GM21529 (cell line): ENCODE measurements at regions not wholly inside any gene's neighbourhood (a gene's known extent, or its start where the extent isn't known, plus 50 kb on each side); places are given as distances from the start of the nearest gene placed in this dataset.
A peak's percentile ranks its signal among the peaks of the same experiment; 100 is the strongest.
"Not testable (repeated sequence)": the region's sequence is repeated elsewhere in the genome, so short reads cannot be mapped to it uniquely, and the experiment has no call there.

Experiments
- ATAC-seq: cut with Tn5 transposase; IDR thresholded peaks from one replicate; pipeline ENCODE4 v1.9.1; 2021; ENCODE audit not compliant: unreplicated experiment

- no peak for ATAC-seq
These were observed 153.0 kb upstream of the TUT7 start for GRCh38 chr9:86507212-86507630.

- no peak for ATAC-seq
These were observed 149.7 kb upstream of the TUT7 start for GRCh38 chr9:86503942-86504341.

GRCh38 chr9:86503314-86503713 lies 149.1 kb upstream of the TUT7 start:
- ATAC-seq, result no peak

- ATAC-seq, result no peak
These were observed 146.6 kb upstream of the TUT7 start for GRCh38 chr9:86500667-86501435.

- no peak for ATAC-seq
These were observed 145.8 kb upstream of the TUT7 start for GRCh38 chr9:86500031-86500430.

- no peak for ATAC-seq
These were observed 140.5 kb upstream of the TUT7 start for GRCh38 chr9:86494644-86495111.

GRCh38 chr9:86491468-86492266 lies 137.5 kb upstream of the TUT7 start:
- no peak for ATAC-seq

GRCh38 chr9:86488794-86489193 lies 134.6 kb upstream of the TUT7 start:
- no peak for ATAC-seq

GRCh38 chr9:86488345-86488744 lies 134.1 kb upstream of the TUT7 start:
- ATAC-seq, result no peak

- no peak for ATAC-seq
These were observed 133.6 kb upstream of the TUT7 start for GRCh38 chr9:86487838-86488233.

GRCh38 chr9:86486891-86487837 lies 133.0 kb upstream of the TUT7 start:
- no peak for ATAC-seq

GRCh38 chr9:86485359-86485758 lies 131.1 kb upstream of the TUT7 start:
- peak; percentile 87 for ATAC-seq

GRCh38 chr9:86483496-86483895 lies 129.3 kb upstream of the TUT7 start:
- ATAC-seq, result no peak

- no peak for ATAC-seq
These were observed 127.3 kb upstream of the TUT7 start for GRCh38 chr9:86481466-86481865.

- not testable (repeated sequence) for ATAC-seq
These were observed 121.0 kb upstream of the TUT7 start for GRCh38 chr9:86475255-86475654.

- ATAC-seq, result no peak
These were observed 117.1 kb upstream of the TUT7 start for GRCh38 chr9:86471171-86471815.

GRCh38 chr9:86470326-86470725 lies 116.1 kb upstream of the TUT7 start:
- ATAC-seq, result no peak

- ATAC-seq, result no peak
These were observed 115.5 kb upstream of the TUT7 start for GRCh38 chr9:86469476-86470250.

- ATAC-seq, result no peak
These were observed 110.0 kb upstream of the TUT7 start for GRCh38 chr9:86464242-86464641.
